Adrenal gland (tissue), 5 donors: ENCODE measurements at regions not wholly inside any gene's neighbourhood (a gene's known extent, or its start where the extent isn't known, plus 50 kb on each side); places are given as distances from the start of the nearest gene placed in this dataset.

Source experiments
- POLR2A ChIP-seq, 2 donors: fragments of 450-650 bp; IDR thresholded peaks; one replicate each; pipeline ENCODE4 v1.6.1; 2017; ENCODE audit warnings: antibody characterized with exemption in 2 of 2, mild to moderate bottlenecking in 2 of 2, moderate library complexity in 1 of 2
- TF ChIP-seq, protein P1 (sequence below), 6 experiments: fragments of 450-650 bp in 4 of 6; fragments of 200-600 bp in 2 of 6; sonication (generic) in 1 of 6; IDR thresholded peaks; 1 replicate in 5 of 6; 2 replicates in 1 of 6; pipeline versions ENCODE4 v1.5.1 to v1.8.0; 2016 to 2021; ENCODE audit warnings: antibody characterized with exemption in 6 of 6, mild to moderate bottlenecking in 2 of 6, moderate library complexity in 1 of 6
- donor health status: DM: no; HTN: no; CAD: no.

GRCh38 chr3:139285691-139286090 lies 58.1 kb upstream of the MRPS22 start:
- TF ChIP-seq POLR2A (IDR thresholded peaks at IDR 0.05): no peak
- TF ChIP-seq, protein P1, sequence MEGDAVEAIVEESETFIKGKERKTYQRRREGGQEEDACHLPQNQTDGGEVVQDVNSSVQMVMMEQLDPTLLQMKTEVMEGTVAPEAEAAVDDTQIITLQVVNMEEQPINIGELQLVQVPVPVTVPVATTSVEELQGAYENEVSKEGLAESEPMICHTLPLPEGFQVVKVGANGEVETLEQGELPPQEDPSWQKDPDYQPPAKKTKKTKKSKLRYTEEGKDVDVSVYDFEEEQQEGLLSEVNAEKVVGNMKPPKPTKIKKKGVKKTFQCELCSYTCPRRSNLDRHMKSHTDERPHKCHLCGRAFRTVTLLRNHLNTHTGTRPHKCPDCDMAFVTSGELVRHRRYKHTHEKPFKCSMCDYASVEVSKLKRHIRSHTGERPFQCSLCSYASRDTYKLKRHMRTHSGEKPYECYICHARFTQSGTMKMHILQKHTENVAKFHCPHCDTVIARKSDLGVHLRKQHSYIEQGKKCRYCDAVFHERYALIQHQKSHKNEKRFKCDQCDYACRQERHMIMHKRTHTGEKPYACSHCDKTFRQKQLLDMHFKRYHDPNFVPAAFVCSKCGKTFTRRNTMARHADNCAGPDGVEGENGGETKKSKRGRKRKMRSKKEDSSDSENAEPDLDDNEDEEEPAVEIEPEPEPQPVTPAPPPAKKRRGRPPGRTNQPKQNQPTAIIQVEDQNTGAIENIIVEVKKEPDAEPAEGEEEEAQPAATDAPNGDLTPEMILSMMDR (IDR thresholded peaks at IDR 0.05): no peak
